ENCODE measurements at regions not wholly inside any gene's neighbourhood (a gene's known extent, or its start where the extent isn't known, plus 50 kb on each side); places are given as distances from the start of the nearest gene placed in this dataset.

DNA sequence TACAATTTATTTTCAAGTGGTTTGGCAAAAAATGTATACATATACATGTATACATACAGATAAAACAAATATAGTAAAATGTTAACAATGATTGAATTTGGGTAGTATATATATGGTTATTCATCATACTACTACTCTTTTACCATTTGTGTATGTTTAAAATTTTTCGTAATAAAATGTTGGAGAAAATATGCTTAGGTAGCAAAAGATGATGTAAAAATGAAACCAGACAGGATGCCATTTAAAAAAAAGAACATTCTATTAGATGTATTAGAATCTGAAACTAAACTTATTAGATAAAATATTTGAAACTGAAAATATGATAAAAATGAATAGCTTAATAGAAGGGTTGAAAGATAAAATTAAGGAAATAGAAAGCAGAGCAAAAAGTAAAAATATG, 144.9 kb upstream of the FER start:
- TF ChIP-seq, protein P1, sequence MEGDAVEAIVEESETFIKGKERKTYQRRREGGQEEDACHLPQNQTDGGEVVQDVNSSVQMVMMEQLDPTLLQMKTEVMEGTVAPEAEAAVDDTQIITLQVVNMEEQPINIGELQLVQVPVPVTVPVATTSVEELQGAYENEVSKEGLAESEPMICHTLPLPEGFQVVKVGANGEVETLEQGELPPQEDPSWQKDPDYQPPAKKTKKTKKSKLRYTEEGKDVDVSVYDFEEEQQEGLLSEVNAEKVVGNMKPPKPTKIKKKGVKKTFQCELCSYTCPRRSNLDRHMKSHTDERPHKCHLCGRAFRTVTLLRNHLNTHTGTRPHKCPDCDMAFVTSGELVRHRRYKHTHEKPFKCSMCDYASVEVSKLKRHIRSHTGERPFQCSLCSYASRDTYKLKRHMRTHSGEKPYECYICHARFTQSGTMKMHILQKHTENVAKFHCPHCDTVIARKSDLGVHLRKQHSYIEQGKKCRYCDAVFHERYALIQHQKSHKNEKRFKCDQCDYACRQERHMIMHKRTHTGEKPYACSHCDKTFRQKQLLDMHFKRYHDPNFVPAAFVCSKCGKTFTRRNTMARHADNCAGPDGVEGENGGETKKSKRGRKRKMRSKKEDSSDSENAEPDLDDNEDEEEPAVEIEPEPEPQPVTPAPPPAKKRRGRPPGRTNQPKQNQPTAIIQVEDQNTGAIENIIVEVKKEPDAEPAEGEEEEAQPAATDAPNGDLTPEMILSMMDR (IDR thresholded peaks at IDR 0.05), result no peak
- TF ChIP-seq POLR2A (IDR thresholded peaks at IDR 0.05), result no peak
- TF ChIP-seq POLR2AphosphoS5 (IDR thresholded peaks at IDR 0.05), result no peak

Measured in prostate gland (tissue), 2 donors.